ENCODE measurements at regions not wholly inside any gene's neighbourhood (a gene's known extent, or its start where the extent isn't known, plus 50 kb on each side); places are given as distances from the start of the nearest gene placed in this dataset.

DNA sequence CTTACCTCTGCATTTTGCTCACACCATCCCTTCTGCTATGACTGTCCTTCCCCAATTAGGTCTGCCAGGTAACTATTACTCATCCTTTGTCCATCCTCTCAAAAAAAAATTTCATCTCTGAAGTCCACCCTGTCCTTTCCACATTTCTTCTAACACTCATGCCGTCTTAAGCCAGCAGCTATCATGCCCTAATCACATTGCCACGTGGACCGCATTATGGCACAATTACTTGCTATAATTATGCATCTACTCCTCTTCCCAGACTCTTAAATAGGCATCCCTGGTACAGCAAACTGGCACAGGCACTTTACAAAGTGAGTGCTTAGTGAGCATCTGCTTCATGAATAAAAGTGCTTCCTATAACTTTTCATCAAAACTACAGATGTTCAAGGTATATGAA is 295.4 kb upstream of the ESRRG start (continued):
- TF ChIP-seq, protein P1, sequence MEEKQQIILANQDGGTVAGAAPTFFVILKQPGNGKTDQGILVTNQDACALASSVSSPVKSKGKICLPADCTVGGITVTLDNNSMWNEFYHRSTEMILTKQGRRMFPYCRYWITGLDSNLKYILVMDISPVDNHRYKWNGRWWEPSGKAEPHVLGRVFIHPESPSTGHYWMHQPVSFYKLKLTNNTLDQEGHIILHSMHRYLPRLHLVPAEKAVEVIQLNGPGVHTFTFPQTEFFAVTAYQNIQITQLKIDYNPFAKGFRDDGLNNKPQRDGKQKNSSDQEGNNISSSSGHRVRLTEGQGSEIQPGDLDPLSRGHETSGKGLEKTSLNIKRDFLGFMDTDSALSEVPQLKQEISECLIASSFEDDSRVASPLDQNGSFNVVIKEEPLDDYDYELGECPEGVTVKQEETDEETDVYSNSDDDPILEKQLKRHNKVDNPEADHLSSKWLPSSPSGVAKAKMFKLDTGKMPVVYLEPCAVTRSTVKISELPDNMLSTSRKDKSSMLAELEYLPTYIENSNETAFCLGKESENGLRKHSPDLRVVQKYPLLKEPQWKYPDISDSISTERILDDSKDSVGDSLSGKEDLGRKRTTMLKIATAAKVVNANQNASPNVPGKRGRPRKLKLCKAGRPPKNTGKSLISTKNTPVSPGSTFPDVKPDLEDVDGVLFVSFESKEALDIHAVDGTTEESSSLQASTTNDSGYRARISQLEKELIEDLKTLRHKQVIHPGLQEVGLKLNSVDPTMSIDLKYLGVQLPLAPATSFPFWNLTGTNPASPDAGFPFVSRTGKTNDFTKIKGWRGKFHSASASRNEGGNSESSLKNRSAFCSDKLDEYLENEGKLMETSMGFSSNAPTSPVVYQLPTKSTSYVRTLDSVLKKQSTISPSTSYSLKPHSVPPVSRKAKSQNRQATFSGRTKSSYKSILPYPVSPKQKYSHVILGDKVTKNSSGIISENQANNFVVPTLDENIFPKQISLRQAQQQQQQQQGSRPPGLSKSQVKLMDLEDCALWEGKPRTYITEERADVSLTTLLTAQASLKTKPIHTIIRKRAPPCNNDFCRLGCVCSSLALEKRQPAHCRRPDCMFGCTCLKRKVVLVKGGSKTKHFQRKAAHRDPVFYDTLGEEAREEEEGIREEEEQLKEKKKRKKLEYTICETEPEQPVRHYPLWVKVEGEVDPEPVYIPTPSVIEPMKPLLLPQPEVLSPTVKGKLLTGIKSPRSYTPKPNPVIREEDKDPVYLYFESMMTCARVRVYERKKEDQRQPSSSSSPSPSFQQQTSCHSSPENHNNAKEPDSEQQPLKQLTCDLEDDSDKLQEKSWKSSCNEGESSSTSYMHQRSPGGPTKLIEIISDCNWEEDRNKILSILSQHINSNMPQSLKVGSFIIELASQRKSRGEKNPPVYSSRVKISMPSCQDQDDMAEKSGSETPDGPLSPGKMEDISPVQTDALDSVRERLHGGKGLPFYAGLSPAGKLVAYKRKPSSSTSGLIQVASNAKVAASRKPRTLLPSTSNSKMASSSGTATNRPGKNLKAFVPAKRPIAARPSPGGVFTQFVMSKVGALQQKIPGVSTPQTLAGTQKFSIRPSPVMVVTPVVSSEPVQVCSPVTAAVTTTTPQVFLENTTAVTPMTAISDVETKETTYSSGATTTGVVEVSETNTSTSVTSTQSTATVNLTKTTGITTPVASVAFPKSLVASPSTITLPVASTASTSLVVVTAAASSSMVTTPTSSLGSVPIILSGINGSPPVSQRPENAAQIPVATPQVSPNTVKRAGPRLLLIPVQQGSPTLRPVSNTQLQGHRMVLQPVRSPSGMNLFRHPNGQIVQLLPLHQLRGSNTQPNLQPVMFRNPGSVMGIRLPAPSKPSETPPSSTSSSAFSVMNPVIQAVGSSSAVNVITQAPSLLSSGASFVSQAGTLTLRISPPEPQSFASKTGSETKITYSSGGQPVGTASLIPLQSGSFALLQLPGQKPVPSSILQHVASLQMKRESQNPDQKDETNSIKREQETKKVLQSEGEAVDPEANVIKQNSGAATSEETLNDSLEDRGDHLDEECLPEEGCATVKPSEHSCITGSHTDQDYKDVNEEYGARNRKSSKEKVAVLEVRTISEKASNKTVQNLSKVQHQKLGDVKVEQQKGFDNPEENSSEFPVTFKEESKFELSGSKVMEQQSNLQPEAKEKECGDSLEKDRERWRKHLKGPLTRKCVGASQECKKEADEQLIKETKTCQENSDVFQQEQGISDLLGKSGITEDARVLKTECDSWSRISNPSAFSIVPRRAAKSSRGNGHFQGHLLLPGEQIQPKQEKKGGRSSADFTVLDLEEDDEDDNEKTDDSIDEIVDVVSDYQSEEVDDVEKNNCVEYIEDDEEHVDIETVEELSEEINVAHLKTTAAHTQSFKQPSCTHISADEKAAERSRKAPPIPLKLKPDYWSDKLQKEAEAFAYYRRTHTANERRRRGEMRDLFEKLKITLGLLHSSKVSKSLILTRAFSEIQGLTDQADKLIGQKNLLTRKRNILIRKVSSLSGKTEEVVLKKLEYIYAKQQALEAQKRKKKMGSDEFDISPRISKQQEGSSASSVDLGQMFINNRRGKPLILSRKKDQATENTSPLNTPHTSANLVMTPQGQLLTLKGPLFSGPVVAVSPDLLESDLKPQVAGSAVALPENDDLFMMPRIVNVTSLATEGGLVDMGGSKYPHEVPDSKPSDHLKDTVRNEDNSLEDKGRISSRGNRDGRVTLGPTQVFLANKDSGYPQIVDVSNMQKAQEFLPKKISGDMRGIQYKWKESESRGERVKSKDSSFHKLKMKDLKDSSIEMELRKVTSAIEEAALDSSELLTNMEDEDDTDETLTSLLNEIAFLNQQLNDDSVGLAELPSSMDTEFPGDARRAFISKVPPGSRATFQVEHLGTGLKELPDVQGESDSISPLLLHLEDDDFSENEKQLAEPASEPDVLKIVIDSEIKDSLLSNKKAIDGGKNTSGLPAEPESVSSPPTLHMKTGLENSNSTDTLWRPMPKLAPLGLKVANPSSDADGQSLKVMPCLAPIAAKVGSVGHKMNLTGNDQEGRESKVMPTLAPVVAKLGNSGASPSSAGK (IDR thresholded peaks at IDR 0.05), result no peak
- TF ChIP-seq RHOXF2B (CRISPR knock-in tag; conservative IDR thresholded peaks at IDR 0.05) (no peak), RFX1 (IDR thresholded peaks at IDR 0.05) (no peak)
